Subcutaneous abdominal adipose tissue (tissue), 5 donors: ENCODE measurements at regions not wholly inside any gene's neighbourhood (a gene's known extent, or its start where the extent isn't known, plus 50 kb on each side); places are given as distances from the start of the nearest gene placed in this dataset.

Experiments used
- H3K27ac ChIP-seq: one replicate; pipeline ENCODE4 v1.7.0; 2013; ENCODE audit warnings: low read depth, mild to moderate bottlenecking, inconsistent platforms, low read length, moderate library complexity
- H3K27me3 ChIP-seq, 5 donors: one replicate each; pipeline ENCODE4 v1.7.0; 2013; ENCODE audit warnings: low read length in 5 of 5, inconsistent platforms in 1 of 5; ENCODE audit not compliant: control insufficient read depth in 5 of 5, insufficient read depth in 4 of 5
- H3K36me3 ChIP-seq, 5 donors: one replicate each; pipeline ENCODE4 v1.7.0; 2013; ENCODE audit warnings: low read length in 5 of 5; ENCODE audit not compliant: control insufficient read depth in 5 of 5, insufficient read depth in 5 of 5
- H3K4me1 ChIP-seq, 5 donors: one replicate each; pipeline ENCODE4 v1.7.0; 2013; ENCODE audit warnings: low read length in 5 of 5, mild to moderate bottlenecking in 3 of 5, moderate library complexity in 1 of 5; ENCODE audit not compliant: control insufficient read depth in 5 of 5, insufficient read depth in 5 of 5
- H3K4me3 ChIP-seq, 5 donors: one replicate each; pipeline ENCODE4 v1.7.0; 2013; ENCODE audit warnings: low read length in 5 of 5, low read depth in 1 of 5
- H3K9ac ChIP-seq, 5 donors: one replicate each; pipeline ENCODE4 v1.7.0; 2013; ENCODE audit warnings: low read length in 5 of 5, mild to moderate bottlenecking in 4 of 5, moderate library complexity in 3 of 5
- H3K9me3 ChIP-seq, 5 donors: one replicate each; pipeline ENCODE4 v1.7.0; 2013; ENCODE audit warnings: low read length in 5 of 5; ENCODE audit not compliant: control insufficient read depth in 5 of 5
- donor health status: healthy.
- donor health status: healthy.
- donor health status: healthy.
- donor health status: healthy.
- donor health status: healthy.

- H3K9ac ChIP-seq = no peak overlapping the region
These were observed 189.0 kb upstream of the PRDM1 start for GRCh38 chr6:105897131-105897530.

GRCh38 chr6:105896821-105897095 lies 189.4 kb upstream of the PRDM1 start:
- Histone ChIP-seq H3K9ac (no peak overlapping the region), H3K27me3 (no peaks in the 10 kb centered on the region), H3K4me1 (peaks cover 0 to 3% (median 0%) of the 10 kb centered on the region in 5 donors), H3K9me3 (no peaks in the 10 kb centered on the region), H3K4me3 (no peak overlapping the region), H3K36me3 (no peaks in the 10 kb centered on the region), H3K27ac (no peak overlapping the region)

More at GRCh38 chr6:105897131-105897530, 189.0 kb upstream of the PRDM1 start:
- H3K27me3 ChIP-seq = no peaks in the 10 kb centered on the region
- peaks cover 0 to 3% (median 0%) of the 10 kb centered on the region in 5 donors for H3K4me1 ChIP-seq
- no peaks in the 10 kb centered on the region for H3K36me3 ChIP-seq
- H3K27ac ChIP-seq = no peak overlapping the region
- no peak overlapping the region for H3K4me3 ChIP-seq
- no peaks in the 10 kb centered on the region for H3K9me3 ChIP-seq

GRCh38 chr6:105896052-105896820 lies 189.9 kb upstream of the PRDM1 start:
- no peaks in the 10 kb centered on the region for H3K9me3 ChIP-seq
- peaks cover 0 to 3% (median 0%) of the 10 kb centered on the region in 5 donors for H3K4me1 ChIP-seq
- H3K27me3 ChIP-seq = no peaks in the 10 kb centered on the region
- no peak overlapping the region for H3K27ac ChIP-seq
- H3K9ac ChIP-seq = no peak overlapping the region
- no peak overlapping the region for H3K4me3 ChIP-seq
- H3K36me3 ChIP-seq = no peaks in the 10 kb centered on the region

GRCh38 chr6:105894556-105894955 lies 191.6 kb upstream of the PRDM1 start:
- peaks cover 0 to 3% (median 0%) of the 10 kb centered on the region in 5 donors for H3K9me3 ChIP-seq
- H3K27ac ChIP-seq = no peak overlapping the region
- H3K4me3 ChIP-seq = no peak overlapping the region
- H3K36me3 ChIP-seq = no peaks in the 10 kb centered on the region
- no peaks in the 10 kb centered on the region for H3K27me3 ChIP-seq
- no peaks in the 10 kb centered on the region for H3K4me1 ChIP-seq
- no peak overlapping the region for H3K9ac ChIP-seq

- Histone ChIP-seq H3K27ac (no peak overlapping the region), H3K9ac (no peak overlapping the region), H3K9me3 (peaks cover 0 to 3% (median 0%) of the 10 kb centered on the region in 5 donors), H3K36me3 (no peaks in the 10 kb centered on the region), H3K4me1 (no peaks in the 10 kb centered on the region), H3K4me3 (no peak overlapping the region), H3K27me3 (no peaks in the 10 kb centered on the region)
These were observed 192.4 kb upstream of the PRDM1 start for GRCh38 chr6:105893741-105894140.

GRCh38 chr6:105892577-105893262 lies 193.4 kb upstream of the PRDM1 start:
- Histone ChIP-seq H3K27ac (no peak overlapping the region), H3K9ac (no peak overlapping the region), H3K4me3 (no peak overlapping the region), H3K9me3 (peaks cover 0 to 3% (median 0%) of the 10 kb centered on the region in 5 donors), H3K27me3 (no peaks in the 10 kb centered on the region), H3K4me1 (no peaks in the 10 kb centered on the region), H3K36me3 (no peaks in the 10 kb centered on the region)

- peaks cover 0 to 7% (median 0%) of the 10 kb centered on the region in 5 donors for H3K4me1 ChIP-seq
- H3K4me3 ChIP-seq = no peak overlapping the region
- no peak overlapping the region for H3K9ac ChIP-seq
- H3K27me3 ChIP-seq = no peaks in the 10 kb centered on the region
- H3K27ac ChIP-seq = no peak overlapping the region
- peaks cover 0 to 3% (median 0%) of the 10 kb centered on the region in 5 donors for H3K9me3 ChIP-seq
- H3K36me3 ChIP-seq = no peaks in the 10 kb centered on the region
These were observed 195.5 kb upstream of the PRDM1 start for GRCh38 chr6:105890521-105891244.

GRCh38 chr6:105889902-105890301 lies 196.2 kb upstream of the PRDM1 start:
- peaks cover 0 to 7% (median 3%) of the 10 kb centered on the region in 5 donors for H3K4me1 ChIP-seq
- H3K27ac ChIP-seq = no peak overlapping the region
- no peaks in the 10 kb centered on the region for H3K27me3 ChIP-seq

GRCh38 chr6:105886814-105887544 lies 199.2 kb upstream of the PRDM1 start:
- no peak overlapping the region for H3K9ac ChIP-seq
- H3K4me3 ChIP-seq = no peak overlapping the region
- no peak overlapping the region for H3K27ac ChIP-seq
- H3K36me3 ChIP-seq = no peaks in the 10 kb centered on the region
- peaks cover 0 to 3% (median 0%) of the 10 kb centered on the region in 5 donors for H3K9me3 ChIP-seq
- H3K27me3 ChIP-seq = no peaks in the 10 kb centered on the region
- peaks cover 0 to 17% (median 10%) of the 10 kb centered on the region in 5 donors for H3K4me1 ChIP-seq

More at GRCh38 chr6:105889902-105890301, 196.2 kb upstream of the PRDM1 start:
- Histone ChIP-seq H3K9me3 (peaks cover 0 to 3% (median 0%) of the 10 kb centered on the region in 5 donors), H3K36me3 (no peaks in the 10 kb centered on the region), H3K9ac (no peak overlapping the region), H3K4me3 (no peak overlapping the region)
